ENCODE measurements at regions not wholly inside any gene's neighbourhood (a gene's known extent, or its start where the extent isn't known, plus 50 kb on each side); places are given as distances from the start of the nearest gene placed in this dataset.

DNA sequence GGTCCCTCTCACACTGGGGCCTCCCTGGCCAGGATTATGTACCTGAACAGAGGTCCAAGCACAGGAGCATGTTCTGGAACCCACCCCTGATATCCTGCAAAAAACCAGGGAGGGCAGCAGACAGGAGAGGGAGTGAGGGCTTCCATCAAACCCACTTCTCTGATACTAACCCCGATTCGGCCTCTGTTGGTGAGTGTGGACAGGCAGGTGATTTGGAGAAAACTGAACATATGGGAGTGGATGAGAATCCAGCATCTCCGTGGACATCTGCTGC lies 215.3 kb downstream of the MATN1 start:
- no peaks in the 10 kb centered on the region for H3K27me3 ChIP-seq (ENCODE audit: insufficient read depth, insufficient read length)
- no peak for TF ChIP-seq YY1 (IDR thresholded peaks at IDR 0.05; ENCODE audit: insufficient read depth, insufficient read length)
- TF ChIP-seq ZNF274 (IDR thresholded peaks at IDR 0.05; ENCODE audit: low read depth, low read length), result no peak
- DNase-seq (ENCODE audit: low read depth, low spot score), result no peak
- H3K36me3 ChIP-seq (ENCODE audit: insufficient read depth, insufficient read length, low read length), result no peaks in the 10 kb centered on the region
- no peaks in the 10 kb centered on the region for H3K9me3 ChIP-seq (ENCODE audit: insufficient read depth, low read length)
- no peak overlapping the region for H3K4me3 ChIP-seq (ENCODE audit: insufficient read length, low read depth)
- peaks cover 13% of the 10 kb centered on the region for H3K4me1 ChIP-seq (ENCODE audit: insufficient read depth, insufficient read length)
- H3K9ac ChIP-seq (ENCODE audit: insufficient read length, low read depth), result no peak overlapping the region

DNA sequence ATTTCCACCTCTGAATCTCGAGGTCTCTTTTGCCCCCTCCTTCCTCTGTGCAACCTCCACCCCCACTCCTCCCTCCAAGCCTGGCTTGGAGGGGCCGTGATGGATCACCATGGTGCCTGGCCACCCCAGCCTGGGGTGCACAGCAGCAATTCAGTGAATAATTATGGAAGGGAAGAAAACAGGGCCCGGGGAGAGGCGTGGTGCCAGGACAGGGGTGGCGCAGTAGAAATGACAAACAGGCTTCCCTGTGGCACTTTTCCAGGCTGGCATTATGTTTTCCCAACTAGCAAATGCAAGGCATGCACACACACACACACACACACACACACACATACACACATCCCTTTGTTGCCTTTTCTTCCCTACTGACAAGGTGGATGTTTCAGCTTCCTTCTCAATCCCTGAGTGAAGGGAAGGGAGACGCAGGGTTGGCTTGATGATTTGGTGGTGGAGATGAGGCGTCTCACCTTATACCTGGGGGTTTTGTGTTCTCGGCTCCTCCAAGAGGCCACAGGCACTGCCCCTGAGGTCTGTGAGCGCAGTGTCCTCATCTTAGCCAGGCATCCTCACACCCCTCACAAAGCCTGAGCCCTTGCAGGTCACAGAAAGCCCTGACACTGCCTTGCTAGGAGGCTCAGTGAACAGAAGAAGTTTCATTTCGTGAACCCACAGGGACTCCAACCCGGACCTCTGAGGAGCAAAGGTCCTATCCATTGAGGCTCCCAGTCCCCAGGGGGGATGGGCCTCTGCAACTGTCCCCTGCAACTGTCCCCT lies 215.8 kb downstream of the MATN1 start:
- Histone ChIP-seq H3K9ac (ENCODE audit: insufficient read length, low read depth) (peak overlapping the region; percentile 13), H3K4me3 (ENCODE audit: insufficient read length, low read depth) (no peak overlapping the region), H3K27me3 (ENCODE audit: insufficient read depth, insufficient read length) (no peaks in the 10 kb centered on the region), H3K9me3 (ENCODE audit: insufficient read depth, low read length) (no peaks in the 10 kb centered on the region), H3K36me3 (ENCODE audit: insufficient read depth, insufficient read length, low read length) (no peaks in the 10 kb centered on the region), H3K4me1 (ENCODE audit: insufficient read depth, insufficient read length) (peaks cover 13% of the 10 kb centered on the region)
- TF ChIP-seq YY1 (IDR thresholded peaks at IDR 0.05; ENCODE audit: insufficient read depth, insufficient read length) (no peak), ZNF274 (IDR thresholded peaks at IDR 0.05; ENCODE audit: low read depth, low read length) (no peak), SUZ12 (IDR thresholded peaks at IDR 0.05; ENCODE audit: extremely low read depth, insufficient read depth, insufficient read length) (no peak)
- DNase-seq (ENCODE audit: low read depth, low spot score), result no peak

DNA sequence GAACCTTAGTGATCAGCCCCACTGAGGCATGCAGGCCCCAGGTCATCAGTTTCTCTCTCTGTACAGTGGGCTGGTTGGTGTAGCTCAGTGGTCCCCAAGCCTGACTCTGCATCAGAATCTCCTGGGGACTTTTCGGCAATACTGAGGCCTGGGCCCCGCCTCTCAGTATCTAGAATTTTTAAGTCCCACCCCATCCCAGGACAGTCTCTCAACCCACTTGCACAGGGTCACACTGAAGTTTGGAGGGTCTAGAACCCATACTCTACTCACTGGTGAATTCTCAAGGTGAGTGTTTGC lies 216.4 kb downstream of the MATN1 start:
- no peak overlapping the region for H3K4me3 ChIP-seq (ENCODE audit: insufficient read length, low read depth)
- H3K27me3 ChIP-seq (ENCODE audit: insufficient read depth, insufficient read length), result no peaks in the 10 kb centered on the region
- peaks cover 7% of the 10 kb centered on the region for H3K4me1 ChIP-seq (ENCODE audit: insufficient read depth, insufficient read length)
- no peak overlapping the region for H3K9ac ChIP-seq (ENCODE audit: insufficient read length, low read depth)
- no peaks in the 10 kb centered on the region for H3K36me3 ChIP-seq (ENCODE audit: insufficient read depth, insufficient read length, low read length)
- no peaks in the 10 kb centered on the region for H3K9me3 ChIP-seq (ENCODE audit: insufficient read depth, low read length)
- DNase-seq (ENCODE audit: low read depth, low spot score), result no peak
- no peak for TF ChIP-seq SUZ12 (IDR thresholded peaks at IDR 0.05; ENCODE audit: extremely low read depth, insufficient read depth, insufficient read length)

DNA sequence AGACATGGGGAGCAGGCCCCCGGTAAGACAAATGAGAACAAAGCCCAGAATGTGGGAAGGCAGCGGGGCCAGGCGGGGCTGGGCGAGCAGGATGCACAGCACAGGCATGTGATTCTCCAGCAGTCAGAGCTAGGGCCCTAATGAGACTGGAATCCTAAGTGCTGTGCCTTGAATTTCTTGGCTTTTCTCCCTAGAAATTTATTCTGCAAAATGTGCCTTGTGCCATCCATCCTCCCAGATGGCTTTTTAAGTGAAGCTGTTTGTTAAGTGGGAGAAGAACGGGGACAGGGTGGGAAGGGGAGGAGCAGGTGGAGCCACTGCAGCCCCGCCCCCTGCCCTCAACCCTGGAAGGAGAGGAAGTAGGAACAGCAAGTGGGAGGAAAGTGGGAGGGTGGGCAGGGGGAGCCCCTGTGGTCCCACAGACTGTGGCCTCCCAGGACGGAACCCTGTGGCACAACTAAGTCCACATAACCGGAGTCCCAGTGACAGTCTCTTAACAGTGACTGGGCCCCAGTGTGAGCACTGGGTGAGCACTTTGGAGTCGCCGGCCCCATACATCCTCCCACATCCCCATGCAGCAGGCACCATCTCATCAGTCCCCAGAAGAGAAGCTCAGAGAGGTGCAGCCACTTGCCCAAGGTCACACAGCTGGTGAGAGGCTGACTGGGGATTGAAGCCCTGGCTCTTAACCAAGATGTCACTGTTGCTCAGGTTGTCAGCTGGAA lies 216.9 kb downstream of the MATN1 start:
- TF ChIP-seq YY1 (IDR thresholded peaks at IDR 0.05; ENCODE audit: insufficient read depth, insufficient read length), result no peak
- no peak overlapping the region for H3K4me3 ChIP-seq (ENCODE audit: insufficient read length, low read depth)
- DNase-seq (ENCODE audit: low read depth, low spot score), result no peak
- no peak overlapping the region for H3K9ac ChIP-seq (ENCODE audit: insufficient read length, low read depth)
- no peaks in the 10 kb centered on the region for H3K27me3 ChIP-seq (ENCODE audit: insufficient read depth, insufficient read length)
- peaks cover 3% of the 10 kb centered on the region for H3K4me1 ChIP-seq (ENCODE audit: insufficient read depth, insufficient read length)
- H3K36me3 ChIP-seq (ENCODE audit: insufficient read depth, insufficient read length, low read length), result no peaks in the 10 kb centered on the region
- H3K9me3 ChIP-seq (ENCODE audit: insufficient read depth, low read length), result no peaks in the 10 kb centered on the region

DNA sequence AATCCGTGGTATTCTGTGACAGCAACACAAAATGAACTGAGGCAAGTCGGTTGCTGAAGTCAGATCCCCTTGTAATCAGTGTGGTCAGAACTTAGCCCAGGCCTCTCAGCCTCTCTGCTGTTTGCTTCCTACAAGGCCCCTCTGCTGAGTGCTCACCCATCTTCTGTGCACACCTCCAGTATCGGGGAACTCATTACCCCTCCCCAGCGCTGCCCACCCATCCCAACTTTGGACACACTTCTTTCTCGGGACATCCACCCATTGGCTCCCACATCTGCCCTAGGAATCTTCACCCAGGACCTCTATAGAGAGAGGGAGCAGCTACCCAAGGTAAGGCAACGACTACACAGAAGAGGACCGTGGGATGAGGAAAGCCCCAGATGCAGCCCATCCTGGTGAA lies 217.5 kb downstream of the MATN1 start:
- H3K9me3 ChIP-seq (ENCODE audit: insufficient read depth, low read length), result no peaks in the 10 kb centered on the region
- no peak overlapping the region for H3K9ac ChIP-seq (ENCODE audit: insufficient read length, low read depth)
- H3K4me3 ChIP-seq (ENCODE audit: insufficient read length, low read depth), result no peak overlapping the region
- TF ChIP-seq YY1 (IDR thresholded peaks at IDR 0.05; ENCODE audit: insufficient read depth, insufficient read length) (no peak), ZNF274 (IDR thresholded peaks at IDR 0.05; ENCODE audit: low read depth, low read length) (no peak), SUZ12 (IDR thresholded peaks at IDR 0.05; ENCODE audit: extremely low read depth, insufficient read depth, insufficient read length) (no peak)
- no peaks in the 10 kb centered on the region for H3K36me3 ChIP-seq (ENCODE audit: insufficient read depth, insufficient read length, low read length)
- no peaks in the 10 kb centered on the region for H3K4me1 ChIP-seq (ENCODE audit: insufficient read depth, insufficient read length)
- no peak for DNase-seq (ENCODE audit: low read depth, low spot score)
- no peaks in the 10 kb centered on the region for H3K27me3 ChIP-seq (ENCODE audit: insufficient read depth, insufficient read length)

DNA sequence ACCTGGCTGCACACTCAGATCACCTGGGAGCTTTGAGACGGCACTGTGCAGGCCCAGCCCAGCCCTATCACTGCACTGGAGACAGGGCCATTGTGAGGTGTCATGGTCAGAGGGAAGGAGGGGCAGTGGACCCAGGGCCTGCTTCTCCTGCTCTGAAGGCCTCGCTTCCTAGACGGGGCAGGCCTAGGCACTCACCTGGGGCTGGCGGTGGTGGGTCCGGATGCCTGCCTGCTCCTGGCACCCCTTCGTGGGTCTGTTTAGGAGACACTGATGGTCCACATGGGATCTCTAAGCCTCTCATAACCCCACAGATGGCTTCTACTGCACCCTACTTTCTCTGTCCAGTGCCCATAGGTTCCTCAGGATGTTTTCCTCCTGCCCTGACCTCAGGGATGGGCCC lies 230.9 kb downstream of the MATN1 start:
- DNase-seq (ENCODE audit: low read depth, low spot score), result no peak
- Histone ChIP-seq H3K36me3 (ENCODE audit: insufficient read depth, insufficient read length, low read length) (no peaks in the 10 kb centered on the region), H3K9ac (ENCODE audit: insufficient read length, low read depth) (no peak overlapping the region), H3K4me3 (ENCODE audit: insufficient read length, low read depth) (no peak overlapping the region), H3K4me1 (ENCODE audit: insufficient read depth, insufficient read length) (no peaks in the 10 kb centered on the region), H3K9me3 (ENCODE audit: insufficient read depth, low read length) (peaks cover 12% of the 10 kb centered on the region; the same call in 1 of the 2 replicates), H3K27me3 (ENCODE audit: insufficient read depth, insufficient read length) (peaks cover 2% of the 10 kb centered on the region)
- no peak for TF ChIP-seq SUZ12 (IDR thresholded peaks at IDR 0.05; ENCODE audit: extremely low read depth, insufficient read depth, insufficient read length)
- no peak for TF ChIP-seq ZNF274 (IDR thresholded peaks at IDR 0.05; ENCODE audit: low read depth, low read length)
- TF ChIP-seq YY1 (IDR thresholded peaks at IDR 0.05; ENCODE audit: insufficient read depth, insufficient read length), result no peak

DNA sequence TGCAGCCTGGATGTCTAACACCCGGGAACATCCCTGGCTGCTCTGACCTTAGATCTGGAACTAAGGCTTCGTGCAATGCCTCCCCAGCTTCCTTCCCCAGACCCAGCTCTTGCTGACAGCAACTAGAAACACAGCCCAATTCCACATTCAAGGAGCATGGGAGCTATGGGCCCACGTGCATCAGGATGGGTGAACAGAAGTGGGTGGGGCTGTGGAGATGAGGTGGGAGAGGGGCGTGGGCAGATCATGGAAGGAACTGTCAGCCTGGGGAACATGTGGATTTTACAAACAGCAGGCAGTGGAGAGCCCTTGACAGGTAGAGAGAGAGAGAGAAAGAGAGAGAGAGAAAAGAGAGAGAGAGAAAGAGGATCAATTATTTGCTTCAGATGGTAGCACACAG lies 231.6 kb downstream of the MATN1 start:
- H3K9ac ChIP-seq (ENCODE audit: insufficient read length, low read depth), result no peak overlapping the region
- TF ChIP-seq SUZ12 (IDR thresholded peaks at IDR 0.05; ENCODE audit: extremely low read depth, insufficient read depth, insufficient read length) (no peak), ZNF274 (IDR thresholded peaks at IDR 0.05; ENCODE audit: low read depth, low read length) (no peak), YY1 (IDR thresholded peaks at IDR 0.05; ENCODE audit: insufficient read depth, insufficient read length) (no peak)
- DNase-seq (ENCODE audit: low read depth, low spot score), result no peak
- H3K9me3 ChIP-seq (ENCODE audit: insufficient read depth, low read length), result peaks cover 12% of the 10 kb centered on the region; the same call in 1 of the 2 replicates
- no peaks in the 10 kb centered on the region for H3K36me3 ChIP-seq (ENCODE audit: insufficient read depth, insufficient read length, low read length)
- H3K4me3 ChIP-seq (ENCODE audit: insufficient read length, low read depth), result no peak overlapping the region
- H3K4me1 ChIP-seq (ENCODE audit: insufficient read depth, insufficient read length), result peaks cover 3% of the 10 kb centered on the region
- peaks cover 2% of the 10 kb centered on the region for H3K27me3 ChIP-seq (ENCODE audit: insufficient read depth, insufficient read length)

All from NT2/D1 (cell line).